GM21737 (cell line): ENCODE measurements at regions not wholly inside any gene's neighbourhood (a gene's known extent, or its start where the extent isn't known, plus 50 kb on each side); places are given as distances from the start of the nearest gene placed in this dataset.

ENCODE experiments used
- ATAC-seq: cut with Tn5 transposase; IDR thresholded peaks from one replicate; pipeline ENCODE4 v1.9.1; 2021; ENCODE audit warnings: mild to moderate bottlenecking, moderate library complexity; ENCODE audit not compliant: unreplicated experiment

DNA sequence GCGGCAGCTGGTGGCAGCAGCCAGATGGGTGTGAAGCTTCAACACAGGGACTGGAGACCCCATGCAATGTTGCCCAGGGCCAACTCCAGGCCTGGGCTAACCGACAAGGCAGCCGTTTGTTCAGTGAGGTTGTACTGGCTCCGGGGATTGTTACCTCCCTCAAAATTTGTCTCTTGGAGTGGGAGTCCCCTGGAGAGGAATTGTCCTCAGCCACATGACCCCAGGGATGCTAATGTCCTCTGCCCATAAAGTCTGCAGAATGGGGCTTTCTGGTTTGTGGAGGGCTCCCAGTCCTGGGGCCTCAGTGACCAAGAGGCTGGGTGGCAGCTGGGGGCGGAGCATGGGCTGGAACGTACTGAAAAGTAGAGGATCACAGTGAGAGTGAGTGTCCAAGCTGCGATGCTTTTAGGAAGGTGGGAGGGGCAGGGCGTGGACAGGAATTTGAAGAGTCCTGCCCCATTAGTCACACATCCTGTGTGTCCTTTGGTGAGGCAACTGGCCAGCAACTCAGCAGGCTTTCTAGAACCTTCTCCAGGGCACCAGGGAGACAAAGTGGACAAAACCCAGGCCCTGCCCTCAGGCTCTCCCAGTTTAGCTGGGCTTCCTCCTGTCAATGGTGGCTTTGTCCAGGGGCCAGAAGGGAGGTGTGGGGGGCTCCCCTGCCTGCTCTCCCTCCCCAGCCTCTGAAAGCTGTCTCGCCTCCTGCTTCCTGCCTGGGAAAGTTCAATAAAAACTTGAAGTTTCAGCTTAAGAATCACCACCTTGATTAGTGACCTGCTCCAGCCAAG, 114.0 kb downstream of the NSG2 start:
- ATAC-seq: no peak

DNA sequence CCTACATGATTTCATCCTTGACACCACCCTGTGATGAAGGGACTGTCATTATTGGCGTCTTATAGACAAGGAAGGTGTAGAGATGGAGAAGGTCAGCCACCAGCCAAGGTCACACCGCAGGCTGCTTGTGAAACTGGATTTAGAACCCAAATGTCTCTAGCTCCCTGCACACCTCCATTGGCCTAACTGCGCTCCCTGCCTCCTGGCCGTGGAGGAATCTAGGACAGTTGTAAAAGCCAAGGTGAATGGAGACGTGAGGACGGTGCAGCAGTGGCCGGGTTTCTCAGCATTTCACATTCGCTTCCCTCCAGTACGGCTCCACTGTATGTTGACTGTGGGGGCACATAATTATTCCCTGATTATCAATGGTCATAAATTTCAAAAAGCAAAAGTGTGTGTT, 119.9 kb downstream of the NSG2 start:
- no peak for ATAC-seq

DNA sequence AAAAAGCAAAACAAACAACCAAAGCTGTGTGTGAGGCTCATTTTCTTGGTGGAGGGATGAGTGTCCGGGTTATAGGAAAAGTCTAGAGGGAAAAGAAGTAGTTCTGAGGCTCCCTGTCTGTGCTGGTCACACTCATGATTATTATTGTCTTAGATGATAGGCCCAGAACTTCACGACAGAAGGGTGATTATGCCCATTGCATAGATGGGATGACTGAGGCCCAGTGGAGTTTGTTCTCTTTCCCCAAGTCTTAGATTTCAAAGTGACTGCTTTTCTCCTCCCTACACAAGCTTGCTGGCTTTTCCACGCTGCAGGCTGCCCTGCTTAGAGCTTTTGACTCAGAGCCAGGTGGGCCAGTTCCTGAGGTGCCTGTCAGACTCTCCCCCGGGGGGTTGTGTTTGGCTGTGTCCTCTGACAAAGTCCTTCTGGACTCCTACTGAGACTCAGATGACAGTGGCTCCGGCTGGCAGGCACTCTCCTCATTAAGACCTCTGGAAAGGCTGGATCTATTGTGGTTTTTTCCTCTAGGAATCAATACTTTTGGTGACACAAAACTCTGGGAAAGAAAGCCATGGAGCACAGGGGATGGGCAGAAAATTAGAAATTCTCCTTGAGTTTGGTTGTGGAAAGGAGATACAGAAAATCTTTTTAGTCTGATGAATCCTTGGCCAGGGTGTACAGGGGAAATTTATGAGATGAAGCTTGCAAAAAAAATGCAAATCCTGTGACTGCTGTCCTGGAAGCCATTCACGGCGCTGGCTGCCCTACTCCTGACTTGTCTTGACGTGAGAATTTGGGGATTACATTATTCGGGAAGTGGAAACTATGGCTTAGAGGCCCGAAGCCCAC, 120.9 kb downstream of the NSG2 start:
- ATAC-seq: no peak

DNA sequence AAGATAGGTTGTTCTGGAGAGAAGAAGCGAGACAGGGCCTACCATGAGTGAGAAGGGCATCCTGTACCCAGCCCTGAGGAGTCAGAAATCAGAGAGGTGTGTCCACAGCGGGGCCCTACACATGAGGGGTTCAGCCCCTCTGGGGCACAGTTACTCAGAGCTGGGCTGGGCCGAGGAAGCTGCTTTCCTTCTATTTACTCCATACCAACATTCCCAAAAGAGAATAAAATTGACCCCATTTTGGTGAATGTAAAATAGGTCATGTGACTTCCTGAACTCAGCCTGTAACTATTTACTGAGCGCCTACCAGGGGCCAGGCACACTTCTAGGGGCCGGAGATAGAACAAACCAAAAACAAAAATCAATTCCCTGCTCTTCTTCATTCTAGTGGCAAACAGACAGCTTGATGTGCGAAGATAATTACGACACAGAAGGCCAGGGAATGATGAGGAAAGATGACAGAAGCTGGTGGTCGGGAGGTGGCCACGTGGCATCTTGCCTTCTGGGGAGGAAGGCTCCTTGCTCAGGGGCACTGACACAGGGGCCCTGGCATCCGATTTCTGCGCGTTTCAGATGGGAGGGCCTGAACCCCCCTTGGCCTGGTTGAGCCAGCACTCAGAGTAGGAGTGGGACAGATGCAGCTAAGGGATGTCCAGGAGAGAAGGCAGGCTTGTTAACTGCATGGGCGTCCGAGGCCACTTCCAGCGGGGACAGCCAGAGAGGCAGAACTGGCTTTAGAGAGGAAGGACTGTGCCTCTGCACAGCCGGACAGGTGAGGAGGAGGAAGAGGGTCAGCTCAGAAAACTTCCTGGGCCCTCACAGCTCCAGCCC, 121.8 kb downstream of the NSG2 start:
- ATAC-seq: no peak

DNA sequence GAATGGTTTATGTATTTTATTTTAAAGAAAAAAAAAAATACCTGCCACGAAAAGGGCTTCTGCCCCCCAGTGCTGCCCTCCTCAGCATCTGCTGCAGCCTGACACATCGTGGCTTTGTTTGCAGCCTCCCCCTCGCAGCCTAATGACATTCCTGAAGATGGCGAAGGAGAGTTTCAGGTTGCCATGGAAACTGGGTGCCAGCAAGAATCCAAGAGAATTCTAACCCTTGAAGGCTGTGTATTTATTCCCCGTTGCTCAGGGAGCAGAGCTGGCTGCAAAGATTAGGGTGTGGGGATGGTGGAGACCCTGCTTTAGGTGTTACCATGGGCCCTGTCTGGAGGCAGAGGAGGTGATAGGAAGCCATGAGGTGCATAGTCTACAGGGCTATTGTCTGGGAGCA, 126.6 kb downstream of the NSG2 start:
- no peak for ATAC-seq

DNA sequence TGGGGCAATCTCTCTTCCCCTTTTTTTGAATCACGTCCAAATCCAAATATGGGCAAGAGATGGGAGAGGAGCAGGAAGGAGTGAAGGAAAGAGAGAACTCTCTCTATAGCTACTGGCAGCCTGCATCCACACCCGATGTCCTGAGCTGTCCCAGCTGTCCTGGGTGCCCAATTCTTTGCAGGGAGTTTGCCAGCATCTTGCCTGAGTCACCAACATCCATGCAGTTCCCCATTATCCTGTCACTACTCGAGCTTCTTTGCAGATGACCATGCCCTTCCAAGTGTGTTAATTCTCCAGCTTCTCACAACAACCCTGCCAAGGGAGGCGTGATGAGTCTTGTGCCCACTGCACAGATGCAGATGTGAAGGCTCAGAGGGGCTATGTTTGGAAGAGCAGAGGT, 127.1 kb downstream of the NSG2 start:
- ATAC-seq: no peak

DNA sequence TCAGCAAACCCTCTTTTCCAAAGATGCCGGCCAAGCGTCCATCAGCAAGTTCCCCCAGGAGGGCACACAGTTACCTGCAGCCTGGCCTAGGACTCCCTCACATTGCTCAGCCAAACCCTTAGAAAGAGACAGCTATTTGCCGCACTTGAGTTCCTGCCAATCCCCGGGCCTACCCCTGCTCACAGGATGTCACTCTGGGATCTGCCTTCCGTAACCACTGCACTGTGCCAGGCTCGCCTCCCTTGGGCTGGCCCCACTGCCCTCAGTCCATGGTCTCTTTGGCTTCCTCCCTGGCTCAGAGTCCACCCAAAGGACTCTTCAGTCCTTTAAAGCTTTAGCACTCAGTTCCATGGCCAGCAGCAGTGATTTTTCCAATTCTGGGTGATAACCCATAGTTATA, 128.3 kb downstream of the NSG2 start:
- ATAC-seq: no peak

DNA sequence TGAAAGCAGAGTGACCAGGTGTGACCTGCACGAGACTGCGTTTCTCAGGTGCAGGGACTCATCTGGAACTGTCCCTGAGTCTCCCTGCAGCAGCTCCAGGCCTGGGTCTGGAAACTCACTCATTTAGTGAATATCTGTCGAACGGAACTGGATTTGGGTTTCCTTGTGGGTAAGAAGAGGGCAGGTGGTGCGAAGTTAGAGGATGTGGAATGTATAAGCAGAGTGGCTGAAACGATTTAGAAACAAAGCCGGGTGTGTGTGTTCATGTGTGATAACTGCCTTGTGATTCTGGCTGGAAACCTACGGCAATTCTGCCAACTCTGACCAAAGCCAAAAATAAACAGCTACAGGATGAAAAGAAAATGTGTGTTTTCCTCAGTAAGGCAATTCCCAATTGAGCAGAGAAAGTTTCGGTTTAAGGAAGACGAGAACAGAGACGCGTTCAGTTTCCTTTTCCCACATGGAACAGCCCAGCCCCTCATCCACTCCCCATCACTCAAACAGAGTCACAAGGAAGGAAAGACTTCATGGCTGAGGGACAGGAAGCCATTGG, 130.3 kb downstream of the NSG2 start:
- ATAC-seq: no peak

DNA sequence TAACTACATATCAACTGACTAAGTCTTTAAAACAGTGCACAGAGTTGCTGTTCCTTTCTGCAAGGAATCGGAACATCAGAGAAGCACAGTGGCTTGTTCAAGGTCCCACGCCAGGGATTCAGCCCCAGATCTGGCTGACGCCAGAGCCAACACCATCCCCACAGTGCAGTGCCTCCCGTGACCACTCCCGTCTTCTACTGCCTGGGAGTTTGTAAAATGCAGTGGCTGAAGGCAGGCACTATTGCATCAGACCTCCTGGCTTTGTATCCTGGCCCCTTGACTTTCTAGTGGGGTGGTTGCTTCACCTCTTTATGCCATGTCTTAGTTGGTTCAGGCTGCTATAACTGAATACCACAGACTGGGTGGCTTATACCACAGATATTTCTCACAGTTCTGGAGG, 131.0 kb downstream of the NSG2 start:
- ATAC-seq: no peak

DNA sequence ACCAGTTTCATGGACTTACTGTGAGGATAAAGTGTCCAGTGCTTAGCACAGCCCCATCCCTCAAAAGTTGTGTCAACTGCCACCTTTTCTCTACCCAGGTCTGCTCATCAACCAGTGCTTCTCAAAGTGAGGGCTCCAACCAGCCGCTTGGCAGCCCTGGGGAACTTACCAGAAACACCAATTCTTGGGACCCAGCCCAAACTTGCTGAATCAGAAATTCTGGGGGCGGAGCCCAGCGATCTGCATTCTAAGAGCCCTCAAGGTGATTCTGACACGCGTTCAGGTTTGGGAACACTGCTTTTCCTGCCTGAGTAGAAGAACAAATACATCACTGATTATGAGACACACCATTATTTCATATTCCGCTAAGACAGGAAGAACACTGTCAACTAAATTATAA, 132.0 kb downstream of the NSG2 start:
- no peak for ATAC-seq

DNA sequence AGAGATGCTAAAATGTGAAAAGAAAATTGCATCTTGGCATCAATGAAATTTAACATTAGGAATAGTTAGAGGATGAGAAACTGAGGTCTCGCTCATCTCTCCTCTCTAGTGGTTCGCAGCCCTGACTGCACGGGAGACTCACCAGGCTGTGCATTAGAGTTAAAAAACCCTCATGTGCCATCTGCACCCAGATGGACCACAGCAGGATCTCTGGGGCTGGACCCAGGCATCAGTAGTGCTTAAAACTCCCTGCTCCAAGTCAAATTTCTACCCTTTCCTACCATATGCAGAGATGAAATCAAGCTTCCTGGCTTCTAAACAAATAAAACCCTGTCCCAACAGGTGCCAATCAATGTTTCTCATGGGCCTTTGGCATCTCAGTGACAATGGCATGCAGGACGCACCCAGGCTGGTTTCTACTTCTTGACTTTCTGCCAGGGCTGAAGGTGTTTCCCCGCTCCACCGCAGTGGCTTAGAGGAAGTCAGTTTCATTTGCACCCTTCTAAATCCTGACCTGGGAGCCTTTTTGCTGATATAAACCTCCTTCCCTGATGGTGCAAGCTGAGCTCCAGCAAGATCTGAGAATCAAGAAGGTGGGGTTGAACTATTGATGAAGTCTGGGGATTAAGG, 132.6 kb downstream of the NSG2 start:
- no peak for ATAC-seq

DNA sequence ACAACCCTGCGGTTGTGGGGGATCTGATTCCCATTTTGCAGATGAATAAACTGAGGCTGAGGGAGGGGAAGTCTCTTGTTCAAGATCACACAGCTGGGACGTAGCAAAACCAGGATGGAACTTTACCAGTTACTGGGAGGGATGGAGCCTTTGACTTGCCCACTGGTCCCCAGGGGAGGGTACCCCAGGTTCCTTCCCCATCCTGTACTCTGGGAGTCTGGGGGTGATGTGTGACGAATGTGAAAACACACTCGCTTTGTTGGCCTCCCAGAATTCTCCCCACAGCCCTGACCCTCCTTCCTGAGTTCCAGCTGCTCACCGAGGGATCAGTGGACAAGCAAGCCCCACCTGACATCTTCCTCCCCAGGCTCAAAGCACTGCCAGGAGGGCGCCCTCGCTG, 135.1 kb downstream of the NSG2 start:
- no peak for ATAC-seq

DNA sequence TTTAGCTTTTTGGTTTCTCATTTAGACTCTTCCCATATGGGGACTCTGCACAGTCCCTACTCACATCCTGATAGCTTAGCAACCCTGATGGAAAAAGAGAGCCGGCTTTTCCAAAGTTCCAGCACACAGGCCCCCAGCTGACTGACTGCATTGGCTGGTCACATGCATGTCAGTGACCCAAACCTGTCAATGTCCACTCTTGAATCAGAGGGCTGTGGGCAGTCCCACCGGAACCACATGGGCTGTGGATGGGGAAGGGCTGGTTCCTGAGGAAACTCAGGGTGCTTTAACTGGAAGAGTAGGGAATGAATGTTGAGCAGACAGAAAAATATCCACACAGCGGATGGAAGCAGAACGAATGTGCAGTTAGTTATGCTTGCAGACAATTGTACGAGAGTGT, 136.6 kb downstream of the NSG2 start:
- no peak for ATAC-seq

DNA sequence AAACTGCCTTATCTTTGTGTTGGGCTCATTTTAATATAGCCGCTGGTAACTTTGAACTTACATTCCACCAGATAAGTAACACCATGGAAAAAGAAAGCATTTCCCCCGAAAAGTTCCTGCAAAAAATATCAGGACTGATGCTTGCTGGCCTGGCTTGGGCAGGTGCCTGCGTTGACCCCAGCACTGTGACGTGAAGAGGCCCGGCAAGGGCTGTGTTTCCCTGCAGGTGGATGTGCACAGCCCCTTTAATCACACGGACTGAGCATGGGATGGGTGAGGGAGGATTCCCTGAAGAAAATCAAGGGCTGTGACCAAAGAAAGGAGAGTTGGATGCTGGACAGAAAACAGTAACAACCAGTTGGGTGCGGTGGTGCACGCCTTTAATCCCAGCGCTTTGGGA, 138.2 kb downstream of the NSG2 start:
- ATAC-seq: no peak

DNA sequence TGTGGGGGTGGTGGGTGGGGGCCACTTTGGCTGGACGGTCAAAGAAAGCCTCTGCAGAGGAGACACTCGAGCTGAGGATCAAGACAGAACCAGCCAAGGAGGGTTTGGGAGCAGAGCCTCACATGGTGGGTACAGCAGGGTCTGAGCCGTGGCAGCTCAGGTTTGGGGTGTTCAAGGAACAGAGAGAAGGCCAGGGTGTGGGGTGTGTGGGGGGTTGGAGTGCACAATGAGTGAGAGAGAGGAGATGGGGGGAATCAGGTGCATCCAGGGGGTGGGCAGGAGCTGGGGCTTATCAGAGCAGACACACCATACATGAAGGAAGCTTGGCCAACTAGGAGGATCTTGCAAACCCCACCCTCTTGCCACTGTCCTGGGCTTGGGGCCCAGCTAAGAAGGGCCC, 140.0 kb downstream of the NSG2 start:
- no peak for ATAC-seq

DNA sequence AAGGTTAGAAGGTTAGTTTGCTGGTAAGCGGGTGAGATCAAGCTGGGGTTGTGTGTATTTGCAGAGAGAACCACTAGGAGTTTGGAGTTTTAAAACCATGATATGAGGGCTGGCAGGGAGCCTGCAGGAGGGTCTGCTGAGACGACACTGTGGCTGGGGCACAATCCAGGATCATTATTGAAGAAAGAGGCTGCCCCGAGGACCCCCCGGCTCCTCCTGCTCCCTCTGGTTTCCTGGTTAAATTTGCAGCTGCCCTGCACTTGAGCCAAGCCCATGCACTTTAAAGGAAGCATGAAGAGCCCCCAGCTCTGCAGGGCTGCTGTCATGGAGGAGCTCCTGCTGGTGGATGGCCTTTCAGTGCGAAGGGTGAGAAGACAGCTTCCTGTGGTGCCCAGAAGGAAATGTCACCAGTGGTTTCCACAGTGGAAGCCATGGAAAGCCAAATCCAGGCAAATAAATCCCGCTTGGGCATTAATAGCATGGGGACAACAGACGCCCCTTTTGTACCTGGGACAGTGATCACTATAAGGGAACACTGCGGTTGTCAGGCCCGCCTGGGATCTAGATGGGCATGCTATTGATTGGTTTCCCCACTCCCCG, 140.7 kb downstream of the NSG2 start:
- ATAC-seq: no peak

DNA sequence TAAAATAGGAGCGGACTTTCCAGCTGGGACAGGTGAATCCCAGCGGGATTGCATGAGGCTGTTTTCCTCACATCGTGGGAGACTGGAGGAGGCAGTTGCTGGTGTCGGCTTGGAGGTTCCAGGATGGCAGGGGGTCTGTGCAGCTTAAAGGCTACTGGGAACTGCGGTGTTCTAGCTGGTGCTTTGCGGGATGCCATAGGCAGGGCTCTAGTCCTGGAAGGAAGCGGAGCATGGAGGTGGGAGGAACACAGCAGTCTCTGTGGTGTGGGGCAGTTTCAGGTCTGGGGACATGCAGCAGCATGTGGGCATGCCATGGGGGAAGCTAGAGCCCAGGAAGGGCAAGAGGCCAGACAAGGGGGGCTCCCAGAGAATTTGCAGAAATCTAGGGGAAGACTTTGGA, 141.5 kb downstream of the NSG2 start:
- no peak for ATAC-seq

DNA sequence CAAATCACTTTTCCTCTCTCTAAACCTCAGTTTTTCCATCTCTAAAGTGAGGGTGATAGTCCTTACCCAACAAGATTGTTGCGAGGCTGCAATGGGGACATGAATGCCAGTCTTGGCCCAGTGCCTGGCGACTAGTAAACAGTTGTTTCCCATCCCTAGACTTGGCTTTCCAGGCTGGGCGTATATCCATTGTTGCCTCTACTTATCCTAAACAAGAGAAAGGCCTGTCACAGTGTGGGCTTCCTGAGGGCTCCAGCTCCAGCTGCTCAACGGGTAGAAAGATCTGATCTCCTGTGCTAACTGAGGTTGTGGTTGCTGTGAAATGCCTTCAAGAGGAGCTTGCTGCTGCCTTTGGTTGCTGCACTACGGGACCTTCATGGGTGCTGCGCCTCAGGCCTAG, 142.0 kb downstream of the NSG2 start:
- no peak for ATAC-seq

DNA sequence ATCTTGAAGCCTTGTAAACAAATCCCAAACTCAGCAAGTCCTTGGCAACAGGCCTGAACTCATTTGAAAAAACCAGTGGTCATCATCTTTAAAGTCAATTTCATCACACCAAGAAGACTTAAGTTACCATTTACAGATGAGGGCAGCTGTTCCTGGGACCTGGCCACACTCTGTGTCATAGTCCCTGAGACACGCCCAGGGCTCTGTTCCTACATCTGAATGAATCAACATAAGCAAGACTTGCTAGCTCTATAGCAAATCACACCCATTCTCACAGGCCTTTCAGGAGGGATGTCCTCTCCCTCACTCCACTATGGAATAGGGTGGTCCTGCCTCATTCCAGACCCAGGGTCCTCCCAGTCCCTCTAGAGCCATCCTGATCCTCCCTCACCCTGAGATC, 142.8 kb downstream of the NSG2 start:
- ATAC-seq: no peak
